ENCODE measurements at regions not wholly inside any gene's neighbourhood (a gene's known extent, or its start where the extent isn't known, plus 50 kb on each side); places are given as distances from the start of the nearest gene placed in this dataset.
"Not testable (repeated sequence)": the region's sequence is repeated elsewhere in the genome, so short reads cannot be mapped to it uniquely, and the experiment has no call there.

DNA sequence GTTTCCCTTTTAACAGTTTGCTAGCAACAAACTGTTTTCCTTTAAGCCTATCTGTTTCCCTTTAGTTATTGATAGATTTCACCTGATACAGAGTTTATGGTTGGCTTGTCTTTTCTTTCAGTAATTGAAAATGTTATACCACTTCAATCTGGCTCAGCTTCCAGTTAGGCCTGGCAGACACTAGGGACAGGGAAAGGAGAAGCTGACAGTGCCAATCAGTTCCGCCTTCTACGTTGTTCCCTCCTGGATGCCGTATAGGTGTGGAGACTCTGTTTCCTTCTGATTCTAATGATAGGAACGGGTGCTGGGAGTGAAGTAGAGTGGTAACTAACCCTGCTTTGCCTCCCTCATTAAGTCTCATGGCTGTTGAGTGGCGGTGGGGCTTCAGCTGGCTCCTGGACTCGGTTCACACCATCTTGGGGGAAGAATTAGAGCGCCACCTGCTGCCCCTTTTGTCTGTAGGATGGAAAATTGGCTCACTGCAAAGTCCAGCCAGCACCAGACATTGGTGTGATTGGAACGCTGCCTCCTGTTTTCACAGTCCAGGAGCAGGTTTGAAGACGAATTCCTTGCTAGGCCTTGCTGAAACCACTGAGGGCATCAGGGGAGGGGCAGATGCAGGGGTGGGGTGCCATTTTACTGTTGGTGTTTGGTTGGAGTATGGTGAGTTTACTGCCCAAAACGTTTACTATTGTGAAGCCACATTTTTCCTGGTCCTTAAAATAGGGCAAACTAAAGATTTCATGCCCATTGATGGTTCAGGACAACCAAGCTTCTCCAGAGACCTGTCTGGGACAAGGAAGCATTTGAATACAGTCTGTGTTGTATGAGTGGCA is 1729.5 kb downstream of the GRIK2 start:
- no peak for DNase-seq (ENCODE audit: extremely low read depth in 1 of 2, low read depth in 1 of 2)

- no peak for DNase-seq (ENCODE audit: extremely low read depth in 1 of 2, low read depth in 1 of 2)
Measured at GRCh38 chr6:103119056-103119455, 1725.5 kb downstream of the GRIK2 start.

GRCh38 chr6:103114582-103114981 is 1721.1 kb downstream of the GRIK2 start:
- DNase-seq (ENCODE audit: extremely low read depth in 1 of 2, low read depth in 1 of 2): no peak

DNA sequence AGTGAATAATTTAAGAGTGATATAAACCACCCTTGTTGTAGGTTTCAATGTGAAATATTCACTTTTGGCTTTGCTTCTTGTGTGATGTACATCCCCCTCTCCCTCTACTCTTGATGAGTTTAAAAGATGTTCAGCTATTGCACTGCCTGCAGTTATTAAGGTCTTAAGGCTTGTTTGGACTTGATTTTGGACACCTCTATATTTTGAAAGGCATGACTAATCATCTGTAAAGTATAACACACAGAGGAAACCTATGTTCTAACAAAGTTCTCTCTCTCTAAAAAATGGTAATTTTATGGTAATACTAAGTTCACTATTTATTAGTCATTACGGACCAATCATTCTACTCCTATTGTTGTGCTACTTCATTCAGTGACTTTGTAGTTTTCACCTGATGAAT is 1719.9 kb downstream of the GRIK2 start:
- DNase-seq (ENCODE audit: extremely low read depth in 1 of 2, low read depth in 1 of 2): no peak

DNA sequence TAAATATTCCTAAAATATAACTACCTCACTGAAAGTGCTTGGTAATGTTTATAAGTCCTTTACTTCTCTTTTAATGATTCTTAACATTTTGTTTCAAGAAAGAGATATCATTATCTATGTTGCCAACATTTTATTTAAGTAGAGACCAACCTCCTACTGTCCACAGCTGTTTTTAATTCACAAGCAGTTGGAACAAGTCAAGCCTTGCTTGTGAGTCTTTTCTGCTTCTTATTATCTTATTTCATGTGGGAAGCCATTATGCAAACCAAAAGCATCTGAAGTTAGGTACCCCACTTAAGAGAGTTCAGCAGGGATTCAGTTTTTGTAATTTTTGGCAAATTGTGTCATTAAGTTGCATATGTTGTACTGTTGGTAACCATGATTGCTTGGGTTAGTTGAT is 1714.5 kb downstream of the GRIK2 start:
- DNase-seq (ENCODE audit: extremely low read depth in 1 of 2, low read depth in 1 of 2): no peak

DNA sequence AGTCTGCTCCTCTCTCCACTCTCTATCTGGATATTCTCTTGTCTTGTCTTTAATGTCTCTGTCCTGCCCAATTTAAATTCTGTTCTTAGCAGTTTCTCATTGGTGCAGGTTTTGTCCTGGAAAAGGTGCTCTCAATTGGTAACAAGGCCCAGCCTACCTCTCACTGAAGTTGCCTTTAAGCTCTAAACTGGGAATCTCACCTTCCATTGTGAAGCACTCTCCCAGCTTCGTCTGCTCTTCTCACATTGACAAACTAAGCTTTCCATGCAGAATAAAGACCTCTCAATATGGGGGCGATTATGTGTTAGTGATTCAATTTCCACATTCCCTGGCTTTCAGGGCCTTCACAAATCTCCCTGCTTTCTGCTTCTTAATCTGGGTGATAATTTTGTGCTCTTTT is 1712.2 kb downstream of the GRIK2 start:
- no peak for DNase-seq (ENCODE audit: extremely low read depth in 1 of 2, low read depth in 1 of 2)

DNA sequence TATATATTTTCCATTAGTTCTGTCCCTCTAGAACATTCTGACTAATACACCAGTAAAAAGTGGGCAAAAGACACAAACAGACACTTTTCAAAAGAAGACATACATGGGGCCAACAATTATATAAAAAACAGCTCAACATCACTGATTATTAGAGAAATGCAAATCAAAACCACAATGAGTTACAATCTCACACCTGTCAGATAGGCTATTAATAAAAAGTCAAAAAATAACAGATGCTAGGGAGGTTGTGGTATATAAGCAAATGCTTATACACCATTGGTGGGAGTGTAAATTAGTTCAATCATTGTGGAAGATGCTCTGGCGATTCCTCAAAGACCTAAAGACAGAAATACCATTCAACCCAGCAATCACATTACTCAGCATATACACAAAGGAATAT is 1707.8 kb downstream of the GRIK2 start:
- DNase-seq (ENCODE audit: extremely low read depth in 1 of 2, low read depth in 1 of 2): no peak

DNA sequence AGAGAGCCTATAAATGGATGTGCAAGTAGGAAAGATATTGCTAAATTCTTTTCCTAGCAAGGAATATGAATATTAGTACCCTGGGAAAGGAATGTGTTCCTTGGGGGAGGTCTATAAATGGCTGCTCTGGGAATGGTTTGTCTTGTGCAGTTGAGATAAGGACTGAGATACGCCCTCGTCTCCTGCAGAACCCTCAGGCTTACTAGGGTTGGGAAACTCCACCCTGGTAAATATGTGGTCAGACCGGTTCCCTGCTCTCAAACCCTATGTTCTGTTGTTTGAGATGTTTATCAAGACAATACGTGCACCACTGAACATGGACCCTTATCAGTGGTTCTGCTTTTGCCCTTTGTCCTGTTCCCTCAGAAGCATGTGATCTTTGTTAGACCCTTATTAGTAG is 1698.9 kb downstream of the GRIK2 start:
- not testable (repeated sequence) for DNase-seq (ENCODE audit: extremely low read depth in 1 of 2, low read depth in 1 of 2)

DNA sequence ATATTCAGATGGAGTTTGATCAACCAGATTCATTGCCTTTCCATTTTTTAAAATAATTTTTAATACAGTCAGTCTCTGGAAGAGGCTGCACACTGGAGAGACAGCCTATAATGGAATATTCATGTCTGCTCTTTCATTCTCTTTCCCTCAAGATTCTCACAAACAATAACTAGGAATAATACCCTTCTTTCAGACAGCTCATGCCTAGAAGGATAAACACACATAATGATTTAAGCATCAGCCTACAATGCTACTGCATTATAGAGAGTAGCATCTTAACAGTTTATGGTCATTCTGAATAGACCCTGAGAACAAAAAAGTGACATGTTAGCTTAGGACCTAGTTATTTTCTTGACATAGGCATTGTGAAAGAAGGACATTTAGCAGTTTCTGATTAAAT is 1692.3 kb downstream of the GRIK2 start:
- no peak for DNase-seq (ENCODE audit: extremely low read depth in 1 of 2, low read depth in 1 of 2)

DNA sequence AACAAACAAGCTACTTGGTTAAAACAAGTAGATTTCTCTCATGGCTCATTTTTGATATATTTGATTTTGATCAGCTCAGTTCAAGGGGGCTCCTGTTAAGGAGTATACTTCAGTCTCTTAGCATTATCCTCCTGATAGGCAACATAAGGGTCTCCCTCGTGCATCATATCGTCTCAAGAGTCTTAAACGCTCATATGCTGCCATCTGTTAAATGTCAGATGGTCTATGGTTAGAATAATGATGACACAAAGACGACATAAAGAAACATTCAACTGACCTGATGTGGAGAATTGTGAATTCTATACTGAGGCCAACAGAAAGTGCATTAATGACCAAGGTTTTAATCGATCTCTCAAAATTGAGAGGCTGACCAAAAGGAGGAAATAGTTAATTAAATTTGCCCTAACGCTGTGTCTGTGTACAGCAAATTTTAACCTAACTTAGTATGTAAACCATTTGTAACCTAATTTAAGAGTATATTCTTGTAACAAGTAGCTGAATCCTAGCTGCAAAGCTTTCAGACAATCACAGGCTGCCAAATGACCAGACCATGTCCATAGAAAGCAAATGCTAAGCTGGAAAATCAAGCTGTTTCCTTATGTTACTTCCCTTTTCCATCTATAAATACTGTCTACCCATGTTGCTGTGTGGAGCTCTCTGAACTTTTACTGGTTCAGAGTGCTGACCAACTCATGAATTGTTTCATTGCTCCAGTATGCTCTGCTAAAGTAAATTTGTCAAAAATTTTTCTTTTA is 1688.5 kb downstream of the GRIK2 start:
- DNase-seq (ENCODE audit: extremely low read depth in 1 of 2, low read depth in 1 of 2): no peak

- no peak for DNase-seq (ENCODE audit: extremely low read depth in 1 of 2, low read depth in 1 of 2)
Measured at GRCh38 chr6:103081126-103081525, 1687.6 kb downstream of the GRIK2 start.

DNA sequence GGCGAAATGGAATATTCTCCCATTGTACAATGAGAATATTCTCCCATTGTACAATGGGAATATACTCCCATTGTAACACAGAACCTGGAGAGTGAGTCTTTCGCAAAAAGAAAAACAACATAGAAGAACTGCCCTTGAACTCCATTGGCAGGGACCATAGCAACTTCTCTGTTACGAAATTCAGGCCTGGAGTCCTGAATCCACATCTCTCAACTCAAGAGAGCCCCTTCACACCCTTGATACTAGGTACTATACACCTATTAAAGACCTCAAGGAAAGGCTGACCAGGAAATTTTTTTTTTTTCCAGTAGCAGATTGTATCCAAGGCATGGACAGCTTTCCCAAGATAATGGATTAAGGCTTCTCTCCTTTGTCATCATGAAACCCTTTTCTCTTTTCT is 1687.0 kb downstream of the GRIK2 start:
- no peak for DNase-seq (ENCODE audit: extremely low read depth in 1 of 2, low read depth in 1 of 2)

- no peak for DNase-seq (ENCODE audit: extremely low read depth in 1 of 2, low read depth in 1 of 2)
Measured at GRCh38 chr6:103079867-103080266, 1686.4 kb downstream of the GRIK2 start.

DNA sequence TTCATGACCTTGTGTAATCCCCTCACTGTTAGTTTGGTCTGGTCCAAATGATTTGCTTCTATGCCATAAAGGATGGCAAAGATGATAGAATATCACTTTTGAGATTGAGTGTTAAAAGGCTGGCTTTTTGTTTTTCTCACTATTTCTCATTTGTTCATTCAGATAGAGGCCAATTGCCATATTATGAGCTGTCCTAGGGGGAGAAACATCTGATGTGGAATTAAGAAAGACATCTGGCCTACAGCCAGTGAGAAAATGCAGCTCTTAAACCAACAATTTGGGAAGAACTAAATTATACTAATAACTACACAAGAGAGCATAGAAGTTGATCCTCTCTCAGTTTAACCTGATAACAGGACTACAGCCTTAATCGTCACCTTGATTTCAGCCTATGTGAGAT is 1668.6 kb downstream of the GRIK2 start:
- DNase-seq (ENCODE audit: extremely low read depth in 1 of 2, low read depth in 1 of 2): no peak

DNA sequence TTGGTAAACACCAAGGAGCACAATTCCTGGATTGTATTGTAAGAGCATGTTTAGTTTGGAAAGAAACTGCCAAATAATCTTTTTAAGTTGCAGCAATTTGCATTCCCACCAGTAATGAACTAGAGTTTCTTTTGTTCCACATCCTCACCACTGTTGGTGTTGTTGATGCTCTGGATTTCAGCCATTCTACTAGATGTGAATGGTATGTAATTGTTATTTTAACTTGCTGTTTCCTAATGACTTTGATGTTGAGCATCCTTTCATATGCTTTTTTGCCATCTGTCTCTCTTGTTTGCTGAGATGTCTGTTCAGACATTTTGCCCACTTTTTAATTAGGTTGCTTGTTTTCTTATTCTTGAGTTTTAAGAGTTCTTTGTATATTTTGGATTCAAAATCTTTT is 1654.1 kb downstream of the GRIK2 start:
- no peak for DNase-seq (ENCODE audit: extremely low read depth in 1 of 2, low read depth in 1 of 2)

GRCh38 chr6:103042336-103042735 is 1648.8 kb downstream of the GRIK2 start:
- no peak for DNase-seq (ENCODE audit: extremely low read depth in 1 of 2, low read depth in 1 of 2)

DNA sequence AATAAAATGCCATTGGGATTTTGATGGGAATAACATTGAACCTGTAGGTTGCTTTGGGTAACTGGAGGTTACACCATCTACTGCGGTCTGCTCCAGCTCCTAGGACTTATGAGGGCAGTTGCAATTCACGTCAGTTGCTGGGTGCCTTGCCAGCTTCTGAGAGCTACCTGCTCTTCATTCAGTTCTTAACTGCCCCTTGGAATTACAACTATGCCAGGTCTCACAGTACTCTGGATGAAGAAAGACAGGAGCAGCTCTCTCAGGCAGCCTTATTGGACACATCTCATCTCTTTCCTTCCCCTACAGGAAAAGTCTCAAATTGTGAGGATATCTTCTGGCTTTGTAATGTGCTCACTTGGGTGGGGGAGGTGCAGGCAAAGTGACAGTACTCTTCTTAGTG is 1643.3 kb downstream of the GRIK2 start:
- no peak for DNase-seq (ENCODE audit: extremely low read depth in 1 of 2, low read depth in 1 of 2)

- no peak for DNase-seq (ENCODE audit: extremely low read depth in 1 of 2, low read depth in 1 of 2)
Measured at GRCh38 chr6:103027271-103027931, 1633.9 kb downstream of the GRIK2 start.

DNA sequence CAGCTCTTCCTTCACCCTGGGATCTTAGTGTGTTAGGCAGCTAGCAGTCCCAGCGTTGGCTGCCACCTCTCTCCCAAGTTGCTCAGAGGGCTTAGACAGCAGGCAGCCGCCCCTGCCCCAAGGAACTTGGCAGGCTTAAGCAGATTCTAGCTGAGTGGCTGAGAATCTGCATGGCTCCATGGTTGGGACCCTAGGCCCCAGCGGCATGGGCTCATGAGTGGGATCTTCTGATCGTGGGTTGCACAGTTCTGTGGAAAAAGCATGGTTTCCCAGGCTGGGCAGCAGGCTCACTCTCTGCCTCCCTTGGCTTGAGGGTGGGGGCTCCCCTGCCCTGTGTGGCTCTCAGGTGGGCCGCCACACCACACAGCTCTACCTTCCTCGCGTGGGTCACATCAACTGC is 1624.9 kb downstream of the GRIK2 start:
- no peak for DNase-seq (ENCODE audit: extremely low read depth in 1 of 2, low read depth in 1 of 2)

DNA sequence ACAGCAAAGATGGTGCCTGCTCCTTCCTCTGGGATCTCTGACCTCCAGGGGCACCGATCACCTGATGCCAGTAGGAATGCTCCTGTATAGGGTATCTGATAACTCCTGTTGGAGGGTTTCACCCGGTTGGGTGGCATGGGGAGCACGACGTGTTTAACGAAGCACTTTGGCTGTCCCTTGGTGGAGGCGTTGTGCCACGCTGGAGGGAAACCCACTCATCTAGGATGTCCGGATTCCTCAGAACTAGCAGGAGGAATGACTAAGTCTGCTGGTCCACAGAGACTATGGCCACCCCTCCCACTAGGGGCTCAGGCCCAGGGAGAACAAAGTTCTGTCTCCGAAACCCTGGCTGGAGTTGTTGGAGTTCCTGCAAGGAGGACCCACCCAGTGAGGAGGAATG is 1624.4 kb downstream of the GRIK2 start:
- DNase-seq (ENCODE audit: extremely low read depth in 1 of 2, low read depth in 1 of 2): no peak

GRCh38 chr6:103011605-103012004 is 1618.1 kb downstream of the GRIK2 start:
- DNase-seq (ENCODE audit: extremely low read depth in 1 of 2, low read depth in 1 of 2): no peak

- no peak for DNase-seq (ENCODE audit: extremely low read depth in 1 of 2, low read depth in 1 of 2)
Measured at GRCh38 chr6:103002282-103002681, 1608.8 kb downstream of the GRIK2 start.

All from stimulated activated CD8-positive, alpha-beta memory T cell treated with anti-CD3 and anti-CD28 coated beads, Interleukin-7, amount 100 ng/mL, for 48 hours (primary cell).